ENCODE measurements at regions not wholly inside any gene's neighbourhood (a gene's known extent, or its start where the extent isn't known, plus 50 kb on each side); places are given as distances from the start of the nearest gene placed in this dataset.

GRCh38 chr2:2768476-2768875, 437.4 kb upstream of the MYT1L start:
- no peak for TF ChIP-seq EZH2phosphoT487 (IDR thresholded peaks at IDR 0.05; ENCODE audit: borderline replicate concordance)
- TF ChIP-seq REST (IDR thresholded peaks at IDR 0.05; ENCODE audit: low read depth), result no peak
- no peak for TF ChIP-seq JUND (IDR thresholded peaks at IDR 0.05)

Data from HCT116 (cell line).